ENCODE measurements at regions not wholly inside any gene's neighbourhood (a gene's known extent, or its start where the extent isn't known, plus 50 kb on each side); places are given as distances from the start of the nearest gene placed in this dataset.

- no peak for DNase-seq (ENCODE audit: low read depth in 2 of 2)
- TF ChIP-seq CTCF (conservative IDR thresholded peaks at IDR 0.05 in 1 of 2, IDR thresholded peaks at IDR 0.05 in 1 of 2; ENCODE audit: low read depth in 1 of 2, low read length in 2 of 2) (no peak), EZH2 (IDR thresholded peaks at IDR 0.05; ENCODE audit: low read length, missing control alignments) (no peak)
Measured at GRCh38 chr5:86795659-86796058, 177.9 kb downstream of the COX7C start.

GRCh38 chr5:86797677-86798076 lies 179.9 kb downstream of the COX7C start:
- no peaks in the 10 kb centered on the region for H3K27me3 ChIP-seq (ENCODE audit: control insufficient read depth, insufficient read depth, low read length)
- H2AFZ ChIP-seq (ENCODE audit: low read length), result no peak overlapping the region
- no peaks in the 10 kb centered on the region for H3K4me1 ChIP-seq (ENCODE audit: control insufficient read depth, extremely low read depth, insufficient read depth, low read length)
- no peaks in the 10 kb centered on the region for H4K20me1 ChIP-seq (ENCODE audit: control insufficient read depth, extremely low read depth, insufficient read depth, low read length)
- no peak for TF ChIP-seq CTCF (conservative IDR thresholded peaks at IDR 0.05 in 1 of 2, IDR thresholded peaks at IDR 0.05 in 1 of 2; ENCODE audit: low read depth in 1 of 2, low read length in 2 of 2)
- TF ChIP-seq EZH2 (IDR thresholded peaks at IDR 0.05; ENCODE audit: low read length, missing control alignments), result no peak
- no peak overlapping the region for H3K4me3 ChIP-seq (replicated peaks in 1 of 4; ENCODE audit: control extremely low read depth in 1 of 4, insufficient read depth in 1 of 4, low read depth in 3 of 4, low read length in 4 of 4)
- no peaks in the 10 kb centered on the region for H3K79me2 ChIP-seq (ENCODE audit: control insufficient read depth, insufficient read depth, low read length)
- no peak overlapping the region for H3K4me2 ChIP-seq (ENCODE audit: extremely low read depth, insufficient read depth, low read length)
- no peak overlapping the region for H3K27ac ChIP-seq (ENCODE audit: insufficient read depth, low read length)
- no peak overlapping the region for H3K9ac ChIP-seq (ENCODE audit: insufficient read depth, low read length)
- H3K36me3 ChIP-seq (ENCODE audit: control insufficient read depth, insufficient read depth, low read length), result no peaks in the 10 kb centered on the region
- DNase-seq (ENCODE audit: low read depth in 2 of 2), result peak in 1 of 2 donors; percentile 0
- H3K9me3 ChIP-seq (ENCODE audit: control insufficient read depth, insufficient read depth, low read depth, low read length), result no peaks in the 10 kb centered on the region

More at GRCh38 chr5:86795659-86796058, 177.9 kb downstream of the COX7C start:
- Histone ChIP-seq H3K27ac (ENCODE audit: insufficient read depth, low read length) (no peak overlapping the region), H3K4me3 (replicated peaks in 1 of 4; ENCODE audit: control extremely low read depth in 1 of 4, insufficient read depth in 1 of 4, low read depth in 3 of 4, low read length in 4 of 4) (no peak overlapping the region), H4K20me1 (ENCODE audit: control insufficient read depth, extremely low read depth, insufficient read depth, low read length) (no peaks in the 10 kb centered on the region), H3K79me2 (ENCODE audit: control insufficient read depth, insufficient read depth, low read length) (no peaks in the 10 kb centered on the region), H3K9me3 (ENCODE audit: control insufficient read depth, insufficient read depth, low read depth, low read length) (no peaks in the 10 kb centered on the region), H3K4me1 (ENCODE audit: control insufficient read depth, extremely low read depth, insufficient read depth, low read length) (no peaks in the 10 kb centered on the region), H3K4me2 (ENCODE audit: extremely low read depth, insufficient read depth, low read length) (no peak overlapping the region), H3K36me3 (ENCODE audit: control insufficient read depth, insufficient read depth, low read length) (no peaks in the 10 kb centered on the region), H2AFZ (ENCODE audit: low read length) (no peak overlapping the region), H3K27me3 (ENCODE audit: control insufficient read depth, insufficient read depth, low read length) (no peaks in the 10 kb centered on the region), H3K9ac (ENCODE audit: insufficient read depth, low read length) (no peak overlapping the region)

- Histone ChIP-seq H4K20me1 (ENCODE audit: control insufficient read depth, extremely low read depth, insufficient read depth, low read length) (no peaks in the 10 kb centered on the region), H3K9me3 (ENCODE audit: control insufficient read depth, insufficient read depth, low read depth, low read length) (no peaks in the 10 kb centered on the region), H3K4me1 (ENCODE audit: control insufficient read depth, extremely low read depth, insufficient read depth, low read length) (no peaks in the 10 kb centered on the region), H2AFZ (ENCODE audit: low read length) (no peak overlapping the region), H3K36me3 (ENCODE audit: control insufficient read depth, insufficient read depth, low read length) (no peaks in the 10 kb centered on the region), H3K27ac (ENCODE audit: insufficient read depth, low read length) (no peak overlapping the region), H3K9ac (ENCODE audit: insufficient read depth, low read length) (no peak overlapping the region), H3K4me3 (replicated peaks in 1 of 4; ENCODE audit: control extremely low read depth in 1 of 4, insufficient read depth in 1 of 4, low read depth in 3 of 4, low read length in 4 of 4) (no peak overlapping the region), H3K4me2 (ENCODE audit: extremely low read depth, insufficient read depth, low read length) (no peak overlapping the region), H3K79me2 (ENCODE audit: control insufficient read depth, insufficient read depth, low read length) (no peaks in the 10 kb centered on the region), H3K27me3 (ENCODE audit: control insufficient read depth, insufficient read depth, low read length) (no peaks in the 10 kb centered on the region)
- TF ChIP-seq EZH2 (IDR thresholded peaks at IDR 0.05; ENCODE audit: low read length, missing control alignments), result no peak
- TF ChIP-seq CTCF (conservative IDR thresholded peaks at IDR 0.05 in 1 of 2, IDR thresholded peaks at IDR 0.05 in 1 of 2; ENCODE audit: low read depth in 1 of 2, low read length in 2 of 2), result no peak
- no peak for DNase-seq (ENCODE audit: low read depth in 2 of 2)
Measured at GRCh38 chr5:86806206-86806605, 188.5 kb downstream of the COX7C start.
